Smooth muscle cell (in vitro differentiated cells): ENCODE measurements at regions not wholly inside any gene's neighbourhood (a gene's known extent, or its start where the extent isn't known, plus 50 kb on each side); places are given as distances from the start of the nearest gene placed in this dataset.

Experiments
- DNase-seq: peaks from one replicate; lab custom pipeline; 2025; ENCODE audit not compliant: unreplicated experiment; lab: John Stamatoyannopoulos, UW
- H2AFZ ChIP-seq: fragments of 200-600 bp; sonication (generic); 2 replicates; pipeline ENCODE4 v1.6.0; 2016; ENCODE audit warnings: antibody characterized with exemption, low read depth, mild to moderate bottlenecking
- H3F3A ChIP-seq: fragments of 200-600 bp; sonication (generic); 2 replicates; pipeline ENCODE4 v1.6.0; 2017; ENCODE audit warnings: antibody characterized with exemption, low read depth
- H3K27ac ChIP-seq: fragments of 200-600 bp; sonication (generic); 2 replicates; pipeline ENCODE4 v1.5.1; 2016; ENCODE audit warnings: low read depth, mild to moderate bottlenecking
- H3K27me3 ChIP-seq: fragments of 200-600 bp; sonication (generic); 2 replicates; pipeline ENCODE4 v1.6.1; 2016; ENCODE audit warnings: low read depth, mild to moderate bottlenecking
- H3K36me3 ChIP-seq: fragments of 200-600 bp; sonication (generic); 2 replicates; pipeline ENCODE4 v1.5.1; 2016; ENCODE audit warnings: low read depth
- H3K4me1 ChIP-seq: fragments of 200-600 bp; sonication (generic); 2 replicates; pipeline ENCODE4 v1.5.1; 2016; ENCODE audit warnings: low read depth
- H3K4me2 ChIP-seq: fragments of 200-600 bp; sonication (generic); 2 replicates; pipeline ENCODE4 v1.6.0; 2016; ENCODE audit warnings: mild to moderate bottlenecking
- H3K4me3 ChIP-seq: fragments of 200-600 bp; sonication (generic); 2 replicates; pipeline ENCODE4 v1.5.1; 2016; ENCODE audit warnings: mild to moderate bottlenecking
- H3K79me2 ChIP-seq: fragments of 200-600 bp; sonication (generic); 2 replicates; pipeline ENCODE4 v1.6.0; 2016; ENCODE audit warnings: low read depth, mild to moderate bottlenecking
- H3K9ac ChIP-seq: fragments of 200-600 bp; sonication (generic); 2 replicates; pipeline ENCODE4 v1.6.0; 2016; ENCODE audit warnings: low read depth
- H3K9me3 ChIP-seq: fragments of 200-600 bp; sonication (generic); replicated peaks from 2 replicates; pipeline ENCODE4 v1.5.1; 2016; ENCODE audit warnings: low read depth
- H4K20me1 ChIP-seq: fragments of 200-600 bp; sonication (generic); 2 replicates; pipeline ENCODE4 v1.6.0; 2016; ENCODE audit warnings: low read depth
- WGBS: methylation state at CpG from one replicate; pipeline ENCODE4 v1.1.7; 2016; ENCODE audit warnings: low lambda C conversion rate; 5-methylcytosine and 5-hydroxymethylcytosine counted together
- TF ChIP-seq, protein P1 (sequence below): fragments of 200-600 bp; sonication (generic); IDR thresholded peaks from 2 replicates; pipeline ENCODE4 v1.5.1; 2017; ENCODE audit warnings: borderline replicate concordance, mild to moderate bottlenecking, antibody characterized with exemption; ENCODE audit not compliant: insufficient read depth, poor library complexity, severe bottlenecking

DNA sequence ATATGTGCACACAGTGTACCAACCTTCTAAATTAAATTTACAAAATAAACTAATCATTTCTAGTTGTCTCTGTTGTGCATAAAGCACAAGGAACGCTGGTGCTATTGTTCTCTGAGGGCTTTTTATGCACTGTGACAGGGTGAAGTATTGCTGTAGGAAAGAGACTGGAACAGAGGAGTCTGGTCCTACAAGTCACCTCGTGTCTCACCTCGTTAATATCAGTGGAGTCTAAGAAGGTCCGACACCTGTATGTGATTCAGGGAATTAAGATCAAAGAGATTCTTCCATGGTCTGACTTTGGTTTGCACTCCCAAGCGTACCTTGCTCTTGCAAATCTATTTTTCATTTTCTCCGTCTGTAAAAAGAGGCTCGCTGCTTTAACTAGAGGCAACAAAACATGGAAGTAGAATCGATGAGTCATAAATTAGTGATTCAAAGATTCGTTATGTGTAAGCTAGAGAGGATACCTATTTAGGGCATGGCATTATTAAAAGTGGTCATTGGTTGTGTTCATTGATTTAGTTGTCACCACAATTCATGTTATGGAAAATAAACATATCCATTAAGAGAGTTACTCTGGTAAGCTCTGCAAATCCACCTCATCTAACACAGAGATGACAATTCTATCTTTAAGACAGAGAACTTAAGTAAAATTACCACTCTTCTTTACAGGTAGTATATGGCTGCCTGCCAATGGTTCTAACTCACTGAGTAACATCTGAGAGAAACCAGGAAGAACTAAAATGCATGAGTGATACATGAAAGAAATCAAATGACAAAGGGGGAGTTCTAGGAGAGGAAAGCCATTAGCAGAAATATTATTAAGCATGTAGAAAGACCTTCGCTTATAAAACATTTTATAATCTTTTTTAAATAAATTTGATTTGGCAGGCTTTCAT, 219.4 kb upstream of the GBE1 start:
- H3K36me3 ChIP-seq, result no peaks in the 10 kb centered on the region
- 82% methylated on average over 10 of the region's 10 CpGs for WGBS
- no peaks in the 10 kb centered on the region for H3K27me3 ChIP-seq
- H3K27ac ChIP-seq, result no peak overlapping the region
- no peak overlapping the region for H3K9ac ChIP-seq
- H3K4me3 ChIP-seq, result no peak overlapping the region
- H3K4me2 ChIP-seq, result no peak overlapping the region
- H3F3A ChIP-seq, result no peaks in the 10 kb centered on the region
- H3K4me1 ChIP-seq, result no peaks in the 10 kb centered on the region
- H3K79me2 ChIP-seq, result no peaks in the 10 kb centered on the region
- no peaks in the 10 kb centered on the region for H3K9me3 ChIP-seq
- H4K20me1 ChIP-seq, result no peaks in the 10 kb centered on the region
- no peak overlapping the region for H2AFZ ChIP-seq
- TF ChIP-seq, protein P1, sequence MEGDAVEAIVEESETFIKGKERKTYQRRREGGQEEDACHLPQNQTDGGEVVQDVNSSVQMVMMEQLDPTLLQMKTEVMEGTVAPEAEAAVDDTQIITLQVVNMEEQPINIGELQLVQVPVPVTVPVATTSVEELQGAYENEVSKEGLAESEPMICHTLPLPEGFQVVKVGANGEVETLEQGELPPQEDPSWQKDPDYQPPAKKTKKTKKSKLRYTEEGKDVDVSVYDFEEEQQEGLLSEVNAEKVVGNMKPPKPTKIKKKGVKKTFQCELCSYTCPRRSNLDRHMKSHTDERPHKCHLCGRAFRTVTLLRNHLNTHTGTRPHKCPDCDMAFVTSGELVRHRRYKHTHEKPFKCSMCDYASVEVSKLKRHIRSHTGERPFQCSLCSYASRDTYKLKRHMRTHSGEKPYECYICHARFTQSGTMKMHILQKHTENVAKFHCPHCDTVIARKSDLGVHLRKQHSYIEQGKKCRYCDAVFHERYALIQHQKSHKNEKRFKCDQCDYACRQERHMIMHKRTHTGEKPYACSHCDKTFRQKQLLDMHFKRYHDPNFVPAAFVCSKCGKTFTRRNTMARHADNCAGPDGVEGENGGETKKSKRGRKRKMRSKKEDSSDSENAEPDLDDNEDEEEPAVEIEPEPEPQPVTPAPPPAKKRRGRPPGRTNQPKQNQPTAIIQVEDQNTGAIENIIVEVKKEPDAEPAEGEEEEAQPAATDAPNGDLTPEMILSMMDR, result no peak
- DNase-seq, result no peak

DNA sequence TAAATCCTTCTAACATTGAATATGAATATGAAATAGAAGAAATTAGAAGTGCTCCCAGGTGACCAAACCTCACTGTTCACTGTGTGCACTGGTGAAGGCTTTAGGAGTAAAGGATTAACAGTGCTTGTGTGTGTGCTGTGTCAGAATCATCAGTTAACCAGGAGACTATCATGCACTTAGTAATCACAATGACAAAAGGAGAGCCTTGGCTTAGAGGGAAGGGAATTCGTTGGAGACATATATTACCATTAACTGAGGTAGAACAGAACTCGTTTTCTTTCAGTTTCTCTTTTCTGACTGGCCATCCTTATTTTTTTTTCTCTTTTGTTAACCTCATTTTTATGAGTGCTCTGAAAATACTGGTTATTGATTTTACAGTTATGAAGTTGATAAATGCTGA, 213.3 kb upstream of the GBE1 start:
- DNase-seq, result no peak
- Histone ChIP-seq H3K27ac (no peak overlapping the region), H3K4me2 (no peak overlapping the region), H3K27me3 (no peaks in the 10 kb centered on the region), H3K9ac (no peak overlapping the region), H3F3A (no peaks in the 10 kb centered on the region), H3K79me2 (no peaks in the 10 kb centered on the region), H3K4me1 (no peaks in the 10 kb centered on the region), H3K4me3 (no peak overlapping the region), H3K36me3 (no peaks in the 10 kb centered on the region), H3K9me3 (no peaks in the 10 kb centered on the region), H2AFZ (no peak overlapping the region), H4K20me1 (no peaks in the 10 kb centered on the region)
- TF ChIP-seq, protein P1, result no peak
- 56% methylated on average over 2 of the region's 2 CpGs for WGBS

DNA sequence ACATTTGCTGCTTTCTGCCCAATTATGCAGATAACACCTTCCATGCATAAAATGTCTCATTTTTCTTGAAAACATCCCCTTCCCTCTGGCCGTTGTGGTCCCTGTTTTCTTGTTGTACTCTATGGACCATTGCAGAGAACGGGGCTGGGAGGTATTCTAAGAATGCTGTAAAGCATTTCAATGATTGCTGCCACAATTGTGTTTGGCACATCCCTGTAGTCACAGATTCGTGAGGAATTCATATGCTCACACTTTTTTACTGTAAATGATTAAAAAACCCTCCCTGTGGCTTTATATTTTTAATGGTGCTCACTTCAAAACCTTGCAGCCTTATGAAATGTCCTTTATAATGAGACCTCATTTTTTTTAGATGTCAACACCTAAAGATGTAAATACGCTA, 207.2 kb upstream of the GBE1 start:
- no peaks in the 10 kb centered on the region for H3K79me2 ChIP-seq
- WGBS, result 50% methylated on average over 4 of the region's 4 CpGs
- H3K27me3 ChIP-seq, result no peaks in the 10 kb centered on the region
- no peaks in the 10 kb centered on the region for H3K36me3 ChIP-seq
- no peak overlapping the region for H3K4me3 ChIP-seq
- no peaks in the 10 kb centered on the region for H3F3A ChIP-seq
- no peaks in the 10 kb centered on the region for H4K20me1 ChIP-seq
- no peak overlapping the region for H3K4me2 ChIP-seq
- H3K27ac ChIP-seq, result no peak overlapping the region
- peaks cover 4% of the 10 kb centered on the region for H3K4me1 ChIP-seq
- no peak for DNase-seq
- no peak overlapping the region for H2AFZ ChIP-seq
- no peak overlapping the region for H3K9ac ChIP-seq
- no peaks in the 10 kb centered on the region for H3K9me3 ChIP-seq
- TF ChIP-seq, protein P1, result no peak

GRCh38 chr3:81967393-81967792, 205.9 kb upstream of the GBE1 start:
- no peaks in the 10 kb centered on the region for H3F3A ChIP-seq
- no peaks in the 10 kb centered on the region for H3K79me2 ChIP-seq
- H3K4me2 ChIP-seq, result no peak overlapping the region
- H3K27ac ChIP-seq, result no peak overlapping the region
- H4K20me1 ChIP-seq, result no peaks in the 10 kb centered on the region
- no peak overlapping the region for H3K4me3 ChIP-seq
- no peak overlapping the region for H2AFZ ChIP-seq
- no peak for DNase-seq
- H3K9me3 ChIP-seq, result no peaks in the 10 kb centered on the region
- TF ChIP-seq, protein P1, result no peak
- H3K36me3 ChIP-seq, result no peaks in the 10 kb centered on the region
- H3K4me1 ChIP-seq, result peaks cover 4% of the 10 kb centered on the region
- no peaks in the 10 kb centered on the region for H3K27me3 ChIP-seq
- H3K9ac ChIP-seq, result no peak overlapping the region
